HUES64 (cell line): ENCODE measurements at regions not wholly inside any gene's neighbourhood (a gene's known extent, or its start where the extent isn't known, plus 50 kb on each side); places are given as distances from the start of the nearest gene placed in this dataset.
"Not testable (repeated sequence)": the region's sequence is repeated elsewhere in the genome, so short reads cannot be mapped to it uniquely, and the experiment has no call there.

ENCODE experiments used
- H3K27ac ChIP-seq: 2 replicates; pipeline ENCODE4 v1.7.0; 2013; ENCODE audit warnings: low read depth, low read length, inconsistent platforms
- H3K27me3 ChIP-seq: 2 replicates; pipeline ENCODE4 v1.6.1; 2013; ENCODE audit warnings: mild to moderate bottlenecking, low read length; ENCODE audit not compliant: insufficient read depth
- H3K36me3 ChIP-seq: 2 replicates; pipeline ENCODE4 v1.6.1; 2013; ENCODE audit warnings: mild to moderate bottlenecking, low read length; ENCODE audit not compliant: insufficient read depth
- H3K4me1 ChIP-seq: 2 replicates; pipeline ENCODE4 v1.6.1; 2013; ENCODE audit warnings: mild to moderate bottlenecking, low read length, moderate library complexity; ENCODE audit not compliant: insufficient read depth
- H3K4me3 ChIP-seq: 2 replicates; pipeline ENCODE4 v1.5.1; 2013; ENCODE audit warnings: mild to moderate bottlenecking, low read length, moderate library complexity
- H3K9ac ChIP-seq: 2 replicates; pipeline ENCODE4 v1.6.1; 2013; ENCODE audit warnings: mild to moderate bottlenecking, low read depth, low read length
- H3K9me3 ChIP-seq: 2 replicates; pipeline ENCODE4 v1.6.1; 2013; ENCODE audit warnings: low read depth, low read length; ENCODE audit not compliant: insufficient read depth
- WGBS: fragments of 150-250, 120-280 bp; methylation state at CpG from one replicate; pipeline ENCODE4 v1.1.7; 2013; ENCODE audit warnings: missing lambda C conversion rate; 5-methylcytosine and 5-hydroxymethylcytosine counted together

DNA sequence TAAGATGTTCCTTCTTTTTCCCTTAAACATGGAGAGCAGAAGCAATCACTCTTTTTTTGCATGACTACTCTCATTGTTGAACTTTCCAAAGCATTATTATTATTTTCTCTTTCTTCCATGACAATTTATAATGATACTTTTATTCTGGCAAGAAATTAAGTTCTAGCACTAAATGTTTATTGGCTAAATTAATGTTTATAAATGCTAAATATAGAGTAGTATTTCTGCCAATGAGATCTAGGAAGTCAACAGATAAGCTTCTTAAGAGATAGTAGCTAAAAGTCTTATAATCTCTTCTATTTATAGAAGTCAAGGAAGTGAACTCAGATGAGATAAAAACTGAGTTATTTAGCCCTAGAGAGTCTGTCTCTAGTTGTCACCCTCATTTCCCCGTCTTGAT is 920.1 kb downstream of the KCNJ2 start:
- Histone ChIP-seq H3K9me3 (0 out of 2 replicates have a peak, but pooled peaks cover 6% of the 10 kb centered on the region), H3K27me3 (no peaks in the 10 kb centered on the region), H3K4me3 (no peak overlapping the region), H3K27ac (no peak overlapping the region), H3K36me3 (no peaks in the 10 kb centered on the region), H3K9ac (no peak overlapping the region), H3K4me1 (0 out of 2 replicates have a peak, but pooled peaks cover 1% of the 10 kb centered on the region)
- 55% methylated on average over 1 of the region's 1 CpG for WGBS

DNA sequence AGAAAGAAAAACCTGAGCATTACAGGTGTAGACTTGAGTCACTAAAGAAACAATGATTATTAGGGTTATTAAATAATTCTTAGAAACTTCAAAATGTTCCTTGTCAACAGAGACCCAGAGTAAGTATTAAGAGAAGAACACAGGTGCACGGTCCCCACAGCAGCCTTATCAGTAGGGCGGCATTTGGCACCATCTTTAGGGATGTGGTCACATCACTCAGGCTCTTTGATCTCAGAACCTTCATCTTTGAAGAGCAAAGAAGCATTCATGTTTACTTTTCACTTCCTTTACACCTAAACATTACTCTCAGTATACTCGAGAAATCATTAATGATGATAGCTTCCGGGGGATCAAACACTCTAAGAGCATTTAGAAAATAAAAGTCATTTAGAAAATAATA is 928.7 kb downstream of the KCNJ2 start:
- H3K36me3 ChIP-seq = no peaks in the 10 kb centered on the region
- no peak overlapping the region for H3K4me3 ChIP-seq
- no peaks in the 10 kb centered on the region for H3K4me1 ChIP-seq
- H3K9me3 ChIP-seq = no peaks in the 10 kb centered on the region
- H3K27ac ChIP-seq = no peak overlapping the region
- no peak overlapping the region for H3K9ac ChIP-seq
- 95% methylated on average over 4 of the region's 4 CpGs for WGBS
- H3K27me3 ChIP-seq = no peaks in the 10 kb centered on the region

DNA sequence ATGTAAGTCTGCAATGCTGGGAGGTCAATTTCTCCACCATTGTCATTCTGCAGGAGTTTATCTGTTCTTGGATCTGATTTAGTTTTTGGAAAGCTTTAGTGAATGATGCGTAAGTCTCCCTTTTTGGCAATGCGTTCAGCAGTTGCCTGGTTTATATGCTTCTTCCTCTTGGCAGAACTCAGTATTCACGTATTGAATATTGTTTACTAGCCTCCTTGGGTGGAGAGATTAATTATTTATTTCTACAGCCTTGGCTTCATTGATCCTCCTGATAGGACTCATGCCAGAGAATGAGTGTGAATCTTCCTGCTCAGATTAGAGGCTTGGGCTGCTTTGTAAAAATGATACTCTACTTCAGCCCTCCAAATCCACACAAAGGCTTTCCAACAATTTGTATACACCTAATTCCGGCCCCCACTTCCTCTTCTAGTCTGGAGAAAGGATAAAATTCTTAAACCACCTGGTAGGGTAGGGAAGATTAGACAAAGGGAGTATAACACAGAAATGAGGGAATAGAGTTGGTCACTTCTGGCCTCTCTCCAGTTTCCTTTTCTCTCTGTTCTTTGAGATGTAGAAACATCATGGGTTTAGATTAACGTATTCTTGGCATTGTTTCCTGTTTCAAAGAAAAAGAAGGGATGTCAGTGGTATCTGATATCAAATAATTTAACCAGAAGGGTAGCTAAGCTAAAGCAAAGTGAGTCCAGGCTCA is 929.8 kb downstream of the KCNJ2 start:
- no peak overlapping the region for H3K4me3 ChIP-seq
- H3K36me3 ChIP-seq = no peaks in the 10 kb centered on the region
- no peaks in the 10 kb centered on the region for H3K9me3 ChIP-seq
- no peak overlapping the region for H3K27ac ChIP-seq
- no peak overlapping the region for H3K9ac ChIP-seq
- H3K4me1 ChIP-seq = peaks cover 5% of the 10 kb centered on the region; the same call in 1 of the 2 replicates
- H3K27me3 ChIP-seq = no peaks in the 10 kb centered on the region
- WGBS = 91% methylated on average over 5 of the region's 5 CpGs

DNA sequence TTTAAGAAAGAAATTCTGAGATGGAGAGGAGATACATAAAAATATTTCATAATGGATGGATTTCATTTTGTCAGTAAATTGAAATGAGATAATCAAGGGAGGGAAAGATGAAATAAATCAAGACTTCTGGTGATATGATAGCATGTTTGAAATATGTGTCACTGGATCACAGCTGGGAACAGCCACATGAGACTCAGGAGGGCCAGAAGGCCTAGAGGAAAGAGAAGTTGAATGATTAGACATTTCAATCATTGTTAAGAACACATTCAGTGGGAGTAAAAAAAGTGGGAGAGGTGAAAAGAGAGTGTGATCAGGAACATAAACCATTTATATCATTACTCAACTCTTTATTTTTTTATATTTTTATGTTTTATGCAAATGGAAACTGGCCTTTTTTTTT is 933.4 kb downstream of the KCNJ2 start:
- Histone ChIP-seq H3K27ac (no peak overlapping the region), H3K36me3 (no peaks in the 10 kb centered on the region), H3K27me3 (no peaks in the 10 kb centered on the region), H3K9me3 (no peaks in the 10 kb centered on the region), H3K4me1 (peaks cover 5% of the 10 kb centered on the region; the same call in 1 of the 2 replicates), H3K4me3 (no peak overlapping the region), H3K9ac (no peak overlapping the region)

DNA sequence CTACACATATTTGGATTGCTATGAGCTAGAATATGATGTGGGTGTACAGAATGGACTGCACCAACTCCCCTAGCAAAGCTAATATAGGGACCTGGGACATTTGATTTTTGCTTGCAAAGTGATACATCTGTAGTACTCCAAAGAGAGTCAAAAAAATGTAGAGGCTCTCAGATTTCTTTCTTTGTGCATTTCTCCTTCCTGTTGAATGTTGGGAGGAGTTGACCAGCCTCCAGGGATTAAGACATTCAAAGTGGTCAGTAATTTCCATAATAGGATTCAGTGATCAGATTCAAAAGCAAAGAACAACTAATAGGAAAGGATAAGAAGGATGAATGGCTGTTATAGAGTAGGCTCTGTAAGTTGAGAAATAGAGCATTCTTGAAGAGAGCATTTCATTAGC is 934.9 kb downstream of the KCNJ2 start:
- Histone ChIP-seq H3K9ac (no peak overlapping the region), H3K4me3 (no peak overlapping the region), H3K4me1 (peaks cover 5% of the 10 kb centered on the region; the same call in 1 of the 2 replicates), H3K9me3 (no peaks in the 10 kb centered on the region), H3K27me3 (no peaks in the 10 kb centered on the region), H3K27ac (no peak overlapping the region), H3K36me3 (no peaks in the 10 kb centered on the region)

DNA sequence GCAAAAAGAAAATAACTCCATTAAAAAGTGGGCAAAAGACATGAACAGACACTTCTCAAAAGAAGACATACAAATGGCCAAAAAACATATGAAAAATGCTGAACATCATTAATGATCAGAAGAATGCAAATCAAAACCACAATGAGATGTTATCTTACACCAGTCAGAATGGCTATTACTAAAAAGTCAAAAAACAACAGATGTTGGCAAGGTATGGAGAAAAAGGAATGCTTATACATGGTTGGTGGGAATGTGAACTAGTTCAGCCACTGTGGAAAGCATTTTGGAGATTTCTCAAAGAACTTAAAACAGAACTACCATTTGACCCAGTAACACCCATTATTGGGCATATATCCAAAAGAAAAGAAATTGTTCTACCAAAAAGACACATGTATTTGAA is 936.7 kb downstream of the KCNJ2 start:
- not testable (repeated sequence) for H3K36me3 ChIP-seq, H3K9ac ChIP-seq, H3K27me3 ChIP-seq, H3K27ac ChIP-seq, H3K4me1 ChIP-seq, H3K9me3 ChIP-seq, H3K4me3 ChIP-seq

DNA sequence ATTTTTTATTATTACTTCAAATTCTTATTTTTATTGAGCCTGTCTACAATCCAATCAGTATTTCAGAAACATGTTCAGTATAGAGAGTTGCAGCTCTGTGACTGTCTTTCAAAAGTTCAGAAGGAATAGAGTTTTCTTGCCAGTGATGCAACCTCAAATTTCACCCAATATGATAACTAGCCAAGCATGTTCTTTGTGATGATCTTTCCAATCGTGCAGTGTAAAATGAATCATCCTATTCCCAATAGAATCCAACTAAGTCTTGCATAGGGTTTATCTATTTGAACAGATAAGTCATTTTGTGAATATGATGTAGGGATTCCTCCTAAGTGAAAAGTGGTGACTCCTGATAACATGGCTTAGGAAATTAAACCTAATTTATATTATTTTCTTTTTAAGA is 937.8 kb downstream of the KCNJ2 start:
- H3K9ac ChIP-seq = no peak overlapping the region
- H3K4me1 ChIP-seq = peaks cover 5% of the 10 kb centered on the region; the same call in 1 of the 2 replicates
- no CpG with 5 or more reads among the region's 1 CpG for WGBS
- H3K27me3 ChIP-seq = no peaks in the 10 kb centered on the region
- no peaks in the 10 kb centered on the region for H3K36me3 ChIP-seq
- H3K27ac ChIP-seq = no peak overlapping the region
- no peak overlapping the region for H3K4me3 ChIP-seq
- no peaks in the 10 kb centered on the region for H3K9me3 ChIP-seq

DNA sequence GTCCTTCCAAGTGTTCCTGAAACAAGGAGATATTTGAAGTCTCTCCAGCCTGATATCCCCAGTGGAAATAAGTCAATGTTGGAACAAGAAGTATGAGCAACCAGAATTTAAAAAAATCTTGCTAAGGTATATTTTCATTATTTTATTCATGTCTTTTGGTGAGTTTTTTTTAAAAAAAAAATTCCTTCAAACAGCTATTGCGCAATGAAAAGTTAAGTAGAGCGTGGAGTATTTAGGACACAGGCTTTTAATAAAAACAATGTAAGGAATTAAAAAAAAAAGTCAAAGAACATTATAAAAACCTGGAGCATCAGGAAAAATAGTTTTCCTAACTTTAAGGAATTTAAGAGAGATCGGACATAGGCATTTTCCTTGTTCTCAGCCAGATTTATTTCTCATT is 940.4 kb downstream of the KCNJ2 start:
- Histone ChIP-seq H3K9me3 (no peaks in the 10 kb centered on the region), H3K27ac (no peak overlapping the region), H3K4me1 (peaks cover 4% of the 10 kb centered on the region; the same call in 1 of the 2 replicates), H3K4me3 (no peak overlapping the region), H3K9ac (no peak overlapping the region), H3K27me3 (no peaks in the 10 kb centered on the region), H3K36me3 (no peaks in the 10 kb centered on the region)
- WGBS = 100% methylated on average over 1 of the region's 3 CpGs

DNA sequence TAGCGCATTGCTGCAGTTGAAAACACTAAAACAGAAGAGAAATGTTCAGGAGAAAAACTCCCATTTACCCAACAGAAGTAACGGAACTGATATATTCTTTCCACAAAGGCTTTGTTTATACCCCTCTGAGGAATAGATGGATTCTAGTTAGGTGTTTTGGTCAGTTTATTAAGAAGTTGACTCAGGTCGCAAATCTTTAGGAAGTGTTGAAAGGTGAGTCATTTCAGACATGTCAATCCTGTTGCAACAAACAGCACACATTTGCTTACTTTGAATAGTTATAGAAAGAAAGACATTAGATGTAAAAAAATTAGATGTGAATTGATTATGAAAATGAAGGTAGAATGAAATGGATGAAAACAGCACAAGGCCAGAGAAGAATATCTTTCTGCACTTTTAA is 941.0 kb downstream of the KCNJ2 start:
- Histone ChIP-seq H3K9ac (no peak overlapping the region), H3K9me3 (no peaks in the 10 kb centered on the region), H3K4me3 (no peak overlapping the region), H3K36me3 (no peaks in the 10 kb centered on the region), H3K27me3 (no peaks in the 10 kb centered on the region), H3K27ac (no peak overlapping the region), H3K4me1 (peaks cover 4% of the 10 kb centered on the region; the same call in 1 of the 2 replicates)
- 95% methylated on average over 2 of the region's 3 CpGs for WGBS

DNA sequence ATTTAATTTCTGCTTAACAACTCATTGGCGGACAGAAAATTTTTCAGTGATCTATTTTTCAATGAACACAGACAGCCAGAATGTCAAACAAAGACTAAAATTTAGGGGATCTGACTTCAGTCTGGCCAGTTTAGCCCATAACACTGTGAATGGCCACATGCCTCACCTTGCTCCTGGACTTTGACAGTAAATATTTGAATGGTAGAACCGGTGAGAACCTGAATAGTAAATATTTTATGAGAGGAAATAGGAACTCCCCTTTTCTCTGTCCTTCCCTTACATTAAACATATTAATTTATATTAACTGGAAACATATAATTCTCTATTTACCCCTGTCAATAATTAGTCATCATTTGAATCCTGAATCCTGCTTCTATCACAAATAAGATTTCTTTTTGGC is 942.1 kb downstream of the KCNJ2 start:
- H3K4me1 ChIP-seq = peaks cover 4% of the 10 kb centered on the region; the same call in 1 of the 2 replicates
- H3K36me3 ChIP-seq = no peaks in the 10 kb centered on the region
- H3K27me3 ChIP-seq = no peaks in the 10 kb centered on the region
- 98% methylated on average over 1 of the region's 2 CpGs for WGBS
- H3K4me3 ChIP-seq = no peak overlapping the region
- H3K27ac ChIP-seq = no peak overlapping the region
- no peaks in the 10 kb centered on the region for H3K9me3 ChIP-seq
- no peak overlapping the region for H3K9ac ChIP-seq

DNA sequence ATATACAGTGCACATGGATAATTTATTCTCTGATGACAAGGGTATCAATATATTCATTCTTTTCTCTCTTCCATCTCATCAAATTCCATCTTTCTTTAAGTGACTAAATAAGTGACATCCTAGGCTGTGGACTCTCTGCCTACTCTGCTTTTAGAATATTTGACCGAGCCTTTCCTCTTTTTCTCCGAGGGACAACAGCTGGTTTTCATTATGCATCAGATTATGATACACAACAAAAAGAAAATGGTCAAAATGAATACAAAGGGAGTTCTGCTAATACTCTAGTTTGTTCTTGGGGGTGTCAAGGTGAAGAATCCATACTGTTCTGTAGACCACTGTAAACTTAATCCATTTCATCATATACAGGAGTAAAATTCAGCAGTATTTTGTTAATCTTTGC is 942.6 kb downstream of the KCNJ2 start:
- no peak overlapping the region for H3K9ac ChIP-seq
- H3K4me1 ChIP-seq = peaks cover 4% of the 10 kb centered on the region; the same call in 1 of the 2 replicates
- no peaks in the 10 kb centered on the region for H3K27me3 ChIP-seq
- H3K4me3 ChIP-seq = no peak overlapping the region
- H3K27ac ChIP-seq = no peak overlapping the region
- H3K9me3 ChIP-seq = no peaks in the 10 kb centered on the region
- 96% methylated on average over 2 of the region's 2 CpGs for WGBS
- H3K36me3 ChIP-seq = no peaks in the 10 kb centered on the region

DNA sequence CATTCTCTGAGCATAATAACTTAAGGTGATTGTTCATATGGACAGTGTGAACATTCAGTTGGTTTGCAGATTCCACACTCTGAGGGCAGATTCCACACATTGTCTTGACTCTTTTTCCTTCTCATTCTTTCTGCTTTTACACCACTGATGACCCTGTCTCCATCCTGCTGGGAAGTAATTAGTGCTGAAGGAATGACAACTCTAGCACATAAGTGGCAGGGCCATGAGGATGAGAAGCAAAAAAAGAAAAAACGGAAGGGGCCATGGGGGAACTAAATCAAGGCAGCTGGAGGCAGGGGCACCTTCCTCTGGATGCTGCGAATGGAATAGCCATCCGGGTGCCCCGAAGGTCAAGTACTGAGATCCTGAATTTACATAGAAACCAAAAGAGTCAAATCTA is 944.0 kb downstream of the KCNJ2 start:
- no peak overlapping the region for H3K27ac ChIP-seq
- H3K36me3 ChIP-seq = no peaks in the 10 kb centered on the region
- H3K9me3 ChIP-seq = no peaks in the 10 kb centered on the region
- WGBS = 86% methylated on average over 4 of the region's 4 CpGs
- no peaks in the 10 kb centered on the region for H3K27me3 ChIP-seq
- peaks cover 13% of the 10 kb centered on the region; the same call in 1 of the 2 replicates for H3K4me1 ChIP-seq
- H3K9ac ChIP-seq = no peak overlapping the region
- no peak overlapping the region for H3K4me3 ChIP-seq
